IPS-20b (cell line): ENCODE measurements at regions not wholly inside any gene's neighbourhood (a gene's known extent, or its start where the extent isn't known, plus 50 kb on each side); places are given as distances from the start of the nearest gene placed in this dataset.

Source experiments
- H3K27ac ChIP-seq: one replicate; pipeline ENCODE4 v1.5.1; 2013; ENCODE audit warnings: low read length
- H3K27me3 ChIP-seq: 2 replicates; pipeline ENCODE4 v1.6.1; 2013; ENCODE audit warnings: mild to moderate bottlenecking, low read length, inconsistent platforms; ENCODE audit not compliant: insufficient read depth
- H3K36me3 ChIP-seq: 2 replicates; pipeline ENCODE4 v1.6.1; 2013; ENCODE audit warnings: low read depth, mild to moderate bottlenecking, inconsistent platforms, low read length, moderate library complexity; ENCODE audit not compliant: insufficient read depth
- H3K4me1 ChIP-seq: 2 replicates; pipeline ENCODE4 v1.6.1; 2013; ENCODE audit warnings: mild to moderate bottlenecking, control low read depth, inconsistent platforms, low read length, moderate library complexity; ENCODE audit not compliant: insufficient read depth
- H3K4me3 ChIP-seq: 2 replicates; pipeline ENCODE4 v1.5.1; 2013; ENCODE audit warnings: mild to moderate bottlenecking, low read length, inconsistent platforms
- H3K9ac ChIP-seq: 2 replicates; pipeline ENCODE4 v1.6.1; 2013; ENCODE audit warnings: low read depth, mild to moderate bottlenecking, inconsistent platforms, low read length, moderate library complexity
- H3K9me3 ChIP-seq: 2 replicates; pipeline ENCODE4 v1.6.1; 2013; ENCODE audit warnings: mild to moderate bottlenecking, low read depth, low read length, inconsistent platforms; ENCODE audit not compliant: insufficient read depth

GRCh38 chr15:85925649-85926237, 131.0 kb upstream of the KLHL25 start:
- Histone ChIP-seq H3K4me1 (peaks cover 15% of the 10 kb centered on the region), H3K36me3 (no peaks in the 10 kb centered on the region), H3K9me3 (no peaks in the 10 kb centered on the region; the same call in 1 of the 2 replicates), H3K27me3 (peaks cover 9% of the 10 kb centered on the region; the same call in 1 of the 2 replicates), H3K27ac (no peak overlapping the region), H3K9ac (no peak overlapping the region), H3K4me3 (no peak overlapping the region)

GRCh38 chr15:85926834-85927233, 132.1 kb upstream of the KLHL25 start:
- H3K27ac ChIP-seq, result no peak overlapping the region
- no peak overlapping the region for H3K4me3 ChIP-seq
- no peaks in the 10 kb centered on the region for H3K36me3 ChIP-seq
- H3K9me3 ChIP-seq, result no peaks in the 10 kb centered on the region; the same call in 1 of the 2 replicates
- no peak overlapping the region for H3K9ac ChIP-seq
- peaks cover 15% of the 10 kb centered on the region for H3K4me1 ChIP-seq
- peaks cover 9% of the 10 kb centered on the region; the same call in 1 of the 2 replicates for H3K27me3 ChIP-seq

GRCh38 chr15:85927931-85928537, 133.3 kb upstream of the KLHL25 start:
- Histone ChIP-seq H3K4me1 (peaks cover 15% of the 10 kb centered on the region), H3K36me3 (no peaks in the 10 kb centered on the region), H3K9ac (no peak overlapping the region), H3K4me3 (no peak overlapping the region), H3K27ac (no peak overlapping the region), H3K27me3 (peaks cover 6% of the 10 kb centered on the region; the same call in 1 of the 2 replicates), H3K9me3 (no peaks in the 10 kb centered on the region; the same call in 1 of the 2 replicates)

- H3K9ac ChIP-seq, result no peak overlapping the region
- no peaks in the 10 kb centered on the region for H3K36me3 ChIP-seq
- H3K4me1 ChIP-seq, result peaks cover 15% of the 10 kb centered on the region
- H3K4me3 ChIP-seq, result no peak overlapping the region
- no peak overlapping the region for H3K27ac ChIP-seq
- no peaks in the 10 kb centered on the region; the same call in 1 of the 2 replicates for H3K9me3 ChIP-seq
- H3K27me3 ChIP-seq, result 0 out of 2 replicates have a peak, but pooled peaks cover under 1% of the 10 kb centered on the region
Measured at GRCh38 chr15:85929786-85930185, 135.1 kb upstream of the KLHL25 start.

- Histone ChIP-seq H3K4me1 (no peaks in the 10 kb centered on the region), H3K27ac (no peak overlapping the region), H3K27me3 (no peaks in the 10 kb centered on the region), H3K4me3 (no peak overlapping the region), H3K9me3 (no peaks in the 10 kb centered on the region; the same call in 1 of the 2 replicates), H3K9ac (no peak overlapping the region), H3K36me3 (no peaks in the 10 kb centered on the region)
Measured at GRCh38 chr15:85932391-85932790, 137.7 kb upstream of the KLHL25 start.

GRCh38 chr15:85934691-85935090, 140.0 kb upstream of the KLHL25 start:
- no peak overlapping the region for H3K9ac ChIP-seq
- H3K27ac ChIP-seq, result no peak overlapping the region
- no peaks in the 10 kb centered on the region for H3K9me3 ChIP-seq
- no peaks in the 10 kb centered on the region for H3K27me3 ChIP-seq
- no peaks in the 10 kb centered on the region for H3K4me1 ChIP-seq
- H3K36me3 ChIP-seq, result no peaks in the 10 kb centered on the region
- H3K4me3 ChIP-seq, result no peak overlapping the region

- Histone ChIP-seq H3K9me3 (no peaks in the 10 kb centered on the region), H3K27me3 (no peaks in the 10 kb centered on the region), H3K9ac (no peak overlapping the region), H3K36me3 (no peaks in the 10 kb centered on the region), H3K4me1 (no peaks in the 10 kb centered on the region), H3K27ac (no peak overlapping the region), H3K4me3 (no peak overlapping the region)
Measured at GRCh38 chr15:85935182-85935581, 140.5 kb upstream of the KLHL25 start.

- H3K9me3 ChIP-seq, result no peaks in the 10 kb centered on the region
- no peaks in the 10 kb centered on the region for H3K4me1 ChIP-seq
- H3K36me3 ChIP-seq, result no peaks in the 10 kb centered on the region
- no peak overlapping the region for H3K9ac ChIP-seq
- no peaks in the 10 kb centered on the region for H3K27me3 ChIP-seq
- no peak overlapping the region for H3K4me3 ChIP-seq
- H3K27ac ChIP-seq, result no peak overlapping the region
Measured at GRCh38 chr15:85937661-85938060, 142.0 kb upstream of the AGBL1 start.

GRCh38 chr15:85941186-85941855, 138.3 kb upstream of the AGBL1 start:
- Histone ChIP-seq H3K9ac (no peak overlapping the region), H3K27ac (no peak overlapping the region), H3K4me1 (no peaks in the 10 kb centered on the region), H3K36me3 (no peaks in the 10 kb centered on the region), H3K27me3 (no peaks in the 10 kb centered on the region), H3K4me3 (no peak overlapping the region), H3K9me3 (no peaks in the 10 kb centered on the region)

- no peak overlapping the region for H3K4me3 ChIP-seq
- H3K27ac ChIP-seq, result no peak overlapping the region
- H3K27me3 ChIP-seq, result no peaks in the 10 kb centered on the region
- no peaks in the 10 kb centered on the region for H3K36me3 ChIP-seq
- no peaks in the 10 kb centered on the region for H3K4me1 ChIP-seq
- H3K9me3 ChIP-seq, result no peaks in the 10 kb centered on the region
- H3K9ac ChIP-seq, result no peak overlapping the region
Measured at GRCh38 chr15:85942632-85943031, 137.0 kb upstream of the AGBL1 start.

GRCh38 chr15:85943151-85943550, 136.5 kb upstream of the AGBL1 start:
- no peaks in the 10 kb centered on the region for H3K9me3 ChIP-seq
- H3K4me3 ChIP-seq, result no peak overlapping the region
- no peak overlapping the region for H3K9ac ChIP-seq
- no peaks in the 10 kb centered on the region for H3K4me1 ChIP-seq
- no peaks in the 10 kb centered on the region for H3K36me3 ChIP-seq
- no peaks in the 10 kb centered on the region for H3K27me3 ChIP-seq
- no peak overlapping the region for H3K27ac ChIP-seq

GRCh38 chr15:85943791-85944190, 135.9 kb upstream of the AGBL1 start:
- H3K4me1 ChIP-seq, result no peaks in the 10 kb centered on the region
- H3K27ac ChIP-seq, result no peak overlapping the region
- no peaks in the 10 kb centered on the region for H3K27me3 ChIP-seq
- H3K9me3 ChIP-seq, result no peaks in the 10 kb centered on the region
- no peaks in the 10 kb centered on the region for H3K36me3 ChIP-seq
- H3K4me3 ChIP-seq, result no peak overlapping the region
- no peak overlapping the region for H3K9ac ChIP-seq
